Heart left ventricle (tissue), 16 donors: ENCODE measurements at regions not wholly inside any gene's neighbourhood (a gene's known extent, or its start where the extent isn't known, plus 50 kb on each side); places are given as distances from the start of the nearest gene placed in this dataset.

ENCODE experiments used
- ATAC-seq, 4 donors: fragments of 200-7000 bp; cut with Tn5 transposase; one replicate each; pipeline ENCODE4 v1.9.1; 2020 to 2022; ENCODE audit warnings: moderate library complexity in 4 of 4, mild to moderate bottlenecking in 3 of 4, moderate number of reproducible peaks in 1 of 4
- DNase-seq, 5 donors: peaks; one replicate each; pipeline ENCODE4 v3.0.0-alpha.2; 2020
- H3K27ac ChIP-seq, 12 donors: fragments of 200-600 bp; sonication (generic) in 4 of 12; one replicate each; pipeline versions ENCODE4 v1.5.0 to v1.8.0; 2016 to 2022; ENCODE audit warnings: mild to moderate bottlenecking in 2 of 12
- H3K27me3 ChIP-seq, 9 donors: fragments of 200-600 bp; sonication (generic) in 2 of 9; one replicate each; pipeline versions ENCODE4 v1.5.1 to v1.8.0; 2016 to 2022; ENCODE audit warnings: mild to moderate bottlenecking in 3 of 9
- H3K36me3 ChIP-seq, 9 donors: fragments of 200-600 bp; sonication (generic) in 2 of 9; one replicate each; pipeline versions ENCODE4 v1.5.0 to v1.8.0; 2018 to 2022; ENCODE audit warnings: mild to moderate bottlenecking in 2 of 9
- H3K4me1 ChIP-seq, 12 donors: fragments of 200-600 bp; sonication (generic) in 4 of 12; one replicate each; pipeline versions ENCODE4 v1.5.0 to v1.8.0; 2016 to 2022; ENCODE audit warnings: mild to moderate bottlenecking in 3 of 12
- H3K4me3 ChIP-seq, 12 donors: fragments of 200-600 bp; sonication (generic) in 4 of 12; one replicate each; pipeline versions ENCODE4 v1.5.0 to v1.8.0; 2017 to 2022; ENCODE audit warnings: mild to moderate bottlenecking in 9 of 12, moderate library complexity in 4 of 12
- H3K9me3 ChIP-seq, 12 donors: fragments of 200-600 bp; sonication (generic) in 4 of 12; one replicate each; pipeline versions ENCODE4 v1.5.0 to v1.8.0; 2016 to 2022; ENCODE audit warnings: mild to moderate bottlenecking in 1 of 12
- CTCF ChIP-seq, 12 donors: fragments of 200-600 bp; sonication (generic) in 4 of 12; IDR thresholded peaks; one replicate each; pipeline versions ENCODE4 v1.5.0 to v1.8.0; 2018 to 2022; ENCODE audit warnings: antibody characterized with exemption in 12 of 12, mild to moderate bottlenecking in 5 of 12
- POLR2A ChIP-seq, 2 donors: fragments of 450-650 bp; IDR thresholded peaks; one replicate each; pipeline ENCODE4 v1.6.1; 2017; ENCODE audit warnings: antibody characterized with exemption in 2 of 2, mild to moderate bottlenecking in 2 of 2, moderate library complexity in 2 of 2
- WGBS, 4 donors: extraction: QIAGEN DNeasy Blood & Tissue Kit in 2 of 4; methylation state at CpG; one replicate each; pipeline versions ENCODE4 v1.1.5 to v1.1.7; 2013 to 2018; 5-methylcytosine and 5-hydroxymethylcytosine counted together
- intact Hi-C, 10 donors: fragments of 100-400 bp; cut with DNase I; formaldehyde crosslinking; loops; one replicate each; pipeline versions ENCODE4 v1.11.1 to v1.14.2; 2022
- donor health status: ischemic (EF 13 %, LVEDD 7.1; RV severe dilation, severe dysfunction).
- donor health status: healthy with polysubstance abuse.
- donor health status: DM: no; HTN: yes; CAD: no.
- donor health status: DM: no; HTN: no; CAD: no.
- donor health status: ischemic (EF 25% LVEDD 6.9; RV normal size, moderate dysfunction).
- donor health status: ischemic (EF 25% LVEDD 5.7; RV mildly dilated, moderate dysfunction).
- donor health status: healthy.
- donor health status: DM: yes; HTN: yes; CAD: no.
- donor health status: ischemic (EF 35%, LVEDD 5.7; RV mildly dilated, moderate dysfunction).
- donor health status: nonischemic (EF 11% LVEDD 7.7; RV severe dilation, severe dysfunction).
- donor health status: DM: yes; HTN: yes; CAD: no.
- donor health status: PGD.
- donor health status: ischemic (EF 29% LVEDD 5.4; RV normal size, mild dysfunction).
- donor health status: nonischemic (EF 23%, LVEDD 6.1; RV moderate dilation, normal function).

- Histone ChIP-seq H3K27ac (no peak overlapping the region), H3K27me3 (peaks cover 0 to 5% (median 0%) of the 10 kb centered on the region in 9 donors), H3K4me3 (no peak overlapping the region), H3K4me1 (no peaks in the 10 kb centered on the region), H3K36me3 (no peaks in the 10 kb centered on the region), H3K9me3 (no peaks in the 10 kb centered on the region)
- intact Hi-C loops = no loop called here
- DNase-seq (no peak), ATAC-seq (no peak)
- TF ChIP-seq CTCF (IDR thresholded peaks at IDR 0.05) (no peak), POLR2A (IDR thresholded peaks at IDR 0.05) (no peak)
Observed at GRCh38 chr4:4913628-4914027, 54.2 kb downstream of the MSX1 start.

GRCh38 chr4:4914059-4914820 is 54.8 kb downstream of the MSX1 start:
- DNase-seq (no peak), ATAC-seq (no peak)
- peaks cover 0 to 3% (median 0%) of the 10 kb centered on the region in 9 donors for H3K27me3 ChIP-seq
- H3K36me3 ChIP-seq = no peaks in the 10 kb centered on the region
- no peaks in the 10 kb centered on the region for H3K4me1 ChIP-seq
- H3K27ac ChIP-seq = no peak overlapping the region
- no peaks in the 10 kb centered on the region for H3K9me3 ChIP-seq
- 60 to 83% (median 76%) methylated on average over 4 of the region's 4 CpGs for WGBS, 4 donors
- intact Hi-C loops = no loop called here
- TF ChIP-seq POLR2A (IDR thresholded peaks at IDR 0.05) (no peak), CTCF (IDR thresholded peaks at IDR 0.05) (no peak)
- no peak overlapping the region for H3K4me3 ChIP-seq

GRCh38 chr4:4914965-4915845 is 55.7 kb downstream of the MSX1 start:
- no peak overlapping the region for H3K4me3 ChIP-seq
- WGBS, 4 donors = 73 to 85% (median 78%) methylated on average over 10 of the region's 10 CpGs
- DNase-seq = no peak
- no peak for ATAC-seq
- H3K27me3 ChIP-seq = peaks cover 0 to 2% (median 0%) of the 10 kb centered on the region in 9 donors
- H3K4me1 ChIP-seq = no peaks in the 10 kb centered on the region
- H3K9me3 ChIP-seq = no peaks in the 10 kb centered on the region
- TF ChIP-seq CTCF (IDR thresholded peaks at IDR 0.05) = no peak
- TF ChIP-seq POLR2A (IDR thresholded peaks at IDR 0.05) = no peak
- intact Hi-C loops = no loop called here
- no peak overlapping the region for H3K27ac ChIP-seq
- H3K36me3 ChIP-seq = no peaks in the 10 kb centered on the region

- TF ChIP-seq CTCF (IDR thresholded peaks at IDR 0.05) = no peak
- H3K4me1 ChIP-seq = no peaks in the 10 kb centered on the region
- intact Hi-C loops = no loop called here
- H3K27ac ChIP-seq = no peak overlapping the region
- peaks cover 0 to 8% (median 0%) of the 10 kb centered on the region in 9 donors for H3K27me3 ChIP-seq
- no peak for DNase-seq
- WGBS, 4 donors = 33 to 52% (median 39%) methylated on average over 2 of the region's 2 CpGs
- no peak for ATAC-seq
- H3K9me3 ChIP-seq = no peaks in the 10 kb centered on the region
- no peak overlapping the region for H3K4me3 ChIP-seq
- H3K36me3 ChIP-seq = no peaks in the 10 kb centered on the region
Observed at GRCh38 chr4:4918067-4918466, 58.6 kb downstream of the MSX1 start.
